SKM-1 treated with dmso at 0.1 percent for 144 hours (cell line): ENCODE measurements at regions not wholly inside any gene's neighbourhood (a gene's known extent, or its start where the extent isn't known, plus 50 kb on each side); places are given as distances from the start of the nearest gene placed in this dataset.
"Not testable (repeated sequence)": the region's sequence is repeated elsewhere in the genome, so short reads cannot be mapped to it uniquely, and the experiment has no call there.

Experiments
- DNase-seq: peaks from one replicate; lab custom pipeline; 2025; ENCODE audit not compliant: unreplicated experiment; lab: John Stamatoyannopoulos, UW

DNA sequence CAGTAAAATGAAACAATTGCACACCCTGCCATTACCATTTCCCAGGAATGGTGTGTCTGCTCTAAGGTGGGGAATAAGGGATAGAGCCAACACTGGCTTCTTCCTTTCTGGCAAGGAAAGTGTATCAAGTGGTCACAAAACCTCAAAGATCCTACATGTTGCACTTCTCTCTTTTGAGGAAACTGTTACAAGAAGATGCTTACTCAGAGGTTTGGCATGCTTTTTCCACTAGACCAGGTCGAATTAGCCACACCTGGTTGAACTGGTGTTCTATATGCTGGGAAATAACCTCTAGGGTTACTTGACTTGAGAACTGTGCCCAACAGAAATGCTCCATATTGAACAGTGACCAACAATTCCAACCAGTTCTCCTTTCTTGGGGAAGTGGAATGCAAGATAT lies 102.9 kb downstream of the LRRN1 start:
- no peak for DNase-seq

DNA sequence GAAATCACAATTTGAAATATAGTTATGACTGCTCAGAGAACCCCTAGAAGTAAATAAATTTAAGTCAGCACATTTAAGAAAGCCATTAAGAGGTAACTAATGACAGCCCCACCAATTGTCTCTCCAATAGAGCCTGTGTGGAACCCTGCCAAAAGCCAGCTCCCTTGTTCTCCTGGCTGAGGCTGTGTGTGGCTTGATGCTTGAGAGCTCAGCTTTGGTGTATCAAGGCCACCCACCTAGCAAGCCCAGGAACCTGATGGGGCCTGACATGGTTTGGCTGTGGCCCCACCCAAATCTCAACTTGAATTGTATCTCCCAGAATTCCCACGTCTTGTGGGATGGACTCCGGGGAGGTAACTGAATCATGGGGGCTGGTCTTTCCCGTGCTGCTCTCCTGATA lies 106.9 kb downstream of the LRRN1 start:
- DNase-seq = no peak

DNA sequence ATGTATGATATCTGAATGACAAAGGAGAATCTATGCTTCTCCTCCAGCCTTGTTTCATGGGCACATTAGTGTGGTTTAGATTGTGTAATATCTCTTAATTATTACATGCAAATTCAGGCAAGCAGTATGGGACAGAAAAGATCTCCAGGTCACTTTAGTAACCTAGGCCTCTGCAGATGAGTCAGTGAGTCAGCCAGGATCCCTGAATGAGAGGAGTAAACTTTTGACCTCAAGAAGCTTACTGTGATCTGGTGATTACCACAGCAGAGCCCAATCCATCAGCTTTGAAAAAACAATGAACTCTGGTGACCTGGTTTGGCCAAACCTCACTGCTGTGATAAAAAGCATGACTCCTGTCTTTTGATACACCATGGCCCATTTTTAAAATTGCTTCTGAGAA lies 107.8 kb downstream of the LRRN1 start:
- no peak for DNase-seq

DNA sequence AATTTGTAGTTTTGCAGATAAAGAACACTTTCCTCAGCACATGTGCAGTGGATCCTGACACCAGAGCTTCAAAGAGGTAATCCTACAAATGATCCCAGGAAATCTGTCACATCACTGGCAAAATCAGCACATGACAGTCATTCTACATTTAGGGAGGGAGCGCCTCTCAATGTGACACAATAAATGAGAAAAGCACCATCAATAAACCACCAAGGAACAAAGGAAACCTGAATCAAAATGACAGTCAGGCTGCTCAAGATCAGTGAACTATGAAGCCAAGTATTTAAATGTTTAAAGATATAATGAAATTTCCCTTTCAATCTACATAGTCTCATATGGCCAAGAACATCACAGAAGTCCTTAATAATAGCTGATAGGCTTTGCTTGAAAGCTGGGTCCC lies 119.5 kb downstream of the LRRN1 start:
- DNase-seq = no peak

DNA sequence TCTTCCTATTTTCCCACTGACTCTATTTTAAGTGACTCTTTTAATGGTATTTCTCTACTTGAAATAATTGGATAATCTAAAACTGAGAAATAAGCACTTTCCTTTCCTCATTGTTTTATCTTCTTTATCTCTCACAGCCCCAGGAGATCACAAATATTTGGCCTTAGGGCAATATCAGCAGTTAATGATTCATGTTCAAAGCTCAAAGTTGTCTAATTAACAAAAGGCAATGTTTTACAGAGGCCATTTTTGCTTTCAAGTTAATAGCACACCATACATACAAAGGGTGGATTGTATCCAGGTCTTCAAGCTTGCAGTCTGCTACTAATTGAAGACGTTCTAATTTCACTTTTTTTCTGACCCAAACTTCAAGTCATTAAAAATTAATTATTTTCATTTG lies 120.1 kb downstream of the LRRN1 start:
- no peak for DNase-seq

DNA sequence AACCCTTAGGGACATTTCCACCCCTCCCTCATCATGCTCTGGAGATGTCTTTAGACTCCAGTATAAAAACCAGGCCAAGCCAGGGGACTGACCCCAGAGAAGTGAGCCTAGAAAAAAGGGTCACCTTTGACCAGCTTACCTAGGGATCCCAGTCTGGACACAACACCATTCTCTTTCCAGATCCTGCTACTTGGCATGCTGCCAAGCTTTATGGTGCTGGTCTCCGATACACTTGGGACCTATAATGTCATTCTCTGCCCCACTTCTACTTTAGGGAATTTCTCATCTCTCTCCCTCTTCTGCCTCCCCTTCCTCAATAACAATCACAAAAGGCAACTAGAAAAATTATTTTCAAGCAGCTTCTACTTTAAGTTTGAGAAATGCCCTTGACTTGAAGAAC lies 124.4 kb downstream of the LRRN1 start:
- DNase-seq = no peak

DNA sequence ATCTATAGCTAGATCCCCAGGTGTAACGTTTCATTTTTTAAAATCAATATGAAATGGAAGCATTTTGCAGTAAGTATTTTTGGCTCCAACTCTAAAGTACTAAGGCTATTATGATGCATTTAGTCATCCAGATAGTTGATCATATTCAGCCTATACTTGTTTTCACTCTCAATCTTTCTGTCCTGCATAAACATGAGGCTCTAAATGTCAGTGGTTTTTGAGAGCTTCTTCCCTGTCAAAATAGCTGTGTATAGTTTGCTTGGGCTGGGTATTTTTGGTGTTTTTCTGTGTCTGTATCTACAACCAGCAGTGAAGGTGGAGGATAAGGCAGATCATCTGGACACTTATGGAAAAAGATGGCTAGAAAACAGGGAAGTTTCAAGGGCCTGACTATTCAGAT lies 128.0 kb downstream of the LRRN1 start:
- DNase-seq = no peak

DNA sequence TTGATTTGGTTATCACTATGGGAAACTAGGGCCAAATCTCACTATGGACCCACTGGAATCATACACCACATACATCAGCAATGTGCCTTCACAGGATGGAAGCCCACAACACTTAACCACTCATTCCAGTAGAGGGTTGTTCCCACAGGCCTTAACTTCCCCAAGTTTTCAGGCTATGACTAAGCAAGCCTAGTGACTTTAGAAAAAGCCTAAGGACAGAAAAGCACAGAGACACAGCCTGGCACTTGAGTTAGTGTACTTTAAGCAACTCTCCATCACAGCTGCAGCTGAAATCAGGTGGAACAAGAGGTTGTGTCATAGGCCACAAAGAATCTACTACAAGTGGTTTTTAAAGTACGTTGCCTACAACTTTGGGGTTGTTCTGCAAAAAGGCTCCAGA lies 128.7 kb downstream of the LRRN1 start:
- no peak for DNase-seq

DNA sequence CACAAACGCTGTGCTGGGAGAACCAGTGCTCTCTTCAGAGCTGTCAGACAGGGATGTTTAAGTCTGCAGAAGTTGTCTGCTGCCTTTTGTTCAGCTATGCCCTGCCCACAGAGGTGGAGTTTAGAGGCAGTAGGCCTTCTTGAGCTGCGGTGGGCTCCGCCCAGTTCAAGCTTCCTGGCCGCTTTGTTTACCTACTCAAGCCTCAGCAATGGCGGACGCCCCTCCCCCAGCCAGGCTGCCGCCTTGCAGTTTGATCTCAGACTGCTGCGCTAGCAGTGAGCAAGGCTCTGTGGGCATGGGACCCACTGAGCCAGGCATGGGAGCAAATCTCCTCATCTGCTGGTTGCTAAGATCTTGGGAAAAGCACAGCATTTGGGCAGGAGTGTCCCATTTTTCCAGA lies 142.1 kb downstream of the LRRN1 start:
- DNase-seq = not testable (repeated sequence)

DNA sequence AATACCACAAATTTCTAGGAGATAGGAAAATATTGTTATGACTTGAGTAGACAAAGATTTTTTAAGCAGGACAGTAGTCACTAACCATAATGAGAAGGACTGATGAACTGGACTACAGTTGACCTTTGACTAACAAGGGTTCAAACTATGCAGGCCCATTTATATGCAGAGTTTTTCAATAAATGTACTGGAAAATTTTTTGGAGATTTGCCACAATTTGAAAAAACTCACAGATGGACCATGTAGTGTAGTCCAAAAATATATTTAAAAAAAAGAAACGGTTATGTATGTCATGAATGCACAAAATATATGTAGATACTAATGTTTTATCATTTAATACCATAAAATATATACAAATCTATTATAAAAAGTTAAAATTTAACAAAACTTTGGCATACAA lies 151.8 kb downstream of the LRRN1 start:
- no peak for DNase-seq

DNA sequence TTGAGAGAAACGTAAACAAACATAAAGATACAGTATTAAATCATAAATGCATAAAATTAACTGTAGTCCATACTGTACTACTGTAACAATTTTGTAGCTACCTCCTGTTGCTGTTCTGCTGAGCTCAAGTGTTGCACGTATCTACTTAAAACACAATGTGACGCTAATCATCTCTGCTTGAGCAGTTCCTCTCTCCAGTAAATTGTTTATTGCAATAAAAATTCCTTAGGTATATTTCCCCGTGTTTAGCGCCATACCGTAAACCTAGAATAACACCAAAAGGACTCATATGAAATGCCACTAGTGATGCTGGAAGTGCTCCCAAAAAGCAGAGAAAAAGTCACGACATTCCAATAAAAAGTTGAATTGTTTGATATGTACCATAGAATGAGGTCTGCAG lies 152.3 kb downstream of the LRRN1 start:
- DNase-seq = no peak

DNA sequence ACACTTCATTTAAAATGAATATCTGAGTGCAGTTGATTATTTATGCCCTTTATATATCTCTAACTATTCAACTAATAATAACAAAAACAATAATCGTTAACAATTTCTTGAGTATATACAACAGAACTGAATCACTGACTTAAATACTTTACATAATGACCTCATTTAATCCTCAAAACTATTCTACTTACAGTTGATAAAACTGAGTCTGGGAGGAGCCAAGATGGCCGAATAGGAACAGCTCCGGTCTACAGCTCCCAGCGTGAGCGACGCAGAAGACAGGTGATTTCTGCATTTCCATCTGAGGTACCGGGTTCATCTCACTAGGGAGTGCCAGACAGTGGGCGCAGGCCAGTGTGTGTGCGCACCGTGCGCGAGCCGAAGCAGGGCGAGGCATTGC lies 163.6 kb downstream of the LRRN1 start:
- DNase-seq = not testable (repeated sequence)

DNA sequence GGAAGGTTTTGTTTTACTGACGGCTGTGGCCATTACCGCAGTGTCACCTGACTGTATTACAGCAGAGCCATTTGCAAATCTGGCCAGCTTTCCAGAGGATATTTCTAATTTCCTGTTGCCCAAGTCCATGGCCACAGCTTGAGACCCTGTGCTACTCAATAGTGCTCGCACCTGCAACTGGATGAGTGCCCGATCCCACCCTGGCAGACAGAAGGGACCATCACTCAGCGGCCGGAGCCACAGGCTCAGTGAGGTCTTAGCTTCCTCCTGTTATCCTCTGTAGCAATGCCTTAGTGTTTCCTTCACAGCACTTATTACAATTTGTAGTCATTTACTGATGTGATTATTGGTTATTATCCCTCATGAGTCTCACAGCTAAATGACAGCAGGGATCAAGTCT lies 184.8 kb downstream of the LRRN1 start:
- DNase-seq = no peak

DNA sequence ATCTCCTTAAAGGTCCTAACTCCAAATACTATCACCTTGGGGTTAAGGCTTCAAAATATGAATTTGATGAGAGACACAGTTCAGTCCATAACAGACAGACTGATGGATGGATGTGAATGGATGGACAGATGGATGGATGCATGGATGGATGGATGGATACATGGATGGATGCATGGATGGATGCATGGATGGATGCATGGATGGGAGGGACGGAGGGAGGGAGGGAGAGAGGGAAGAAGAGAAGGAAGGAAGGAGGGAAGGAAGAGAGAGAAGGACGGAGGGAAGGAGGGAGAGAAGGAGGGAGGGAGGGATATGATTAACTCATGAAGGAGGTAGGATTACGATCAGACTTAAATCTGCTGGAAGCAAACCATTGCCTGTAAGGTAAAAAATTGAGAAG lies 192.4 kb downstream of the LRRN1 start:
- no peak for DNase-seq

DNA sequence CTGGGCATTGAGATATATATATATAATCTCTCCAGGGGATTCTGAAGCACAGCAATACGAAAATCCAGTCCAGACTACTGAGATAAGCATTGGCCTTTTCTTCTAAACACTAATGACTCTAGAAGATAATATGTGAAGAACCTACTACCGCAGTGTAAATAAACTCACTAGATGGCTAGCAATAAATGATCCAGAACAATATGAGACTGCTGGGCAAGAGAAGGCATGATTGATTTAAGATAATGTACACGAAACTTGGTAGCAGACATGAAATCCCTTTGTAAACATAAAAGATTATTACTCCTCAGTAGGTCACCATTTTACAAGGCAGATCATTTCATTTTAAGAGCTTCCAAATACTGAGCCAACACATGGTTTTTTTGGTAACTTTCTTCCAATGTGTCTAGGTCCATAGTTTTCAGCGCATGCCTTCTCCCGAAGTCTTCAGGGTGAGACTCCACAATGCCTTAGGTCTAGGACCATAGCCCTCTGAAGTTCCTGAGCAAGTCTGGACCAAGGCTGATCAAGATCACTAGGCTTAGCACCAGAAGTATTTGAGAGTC lies 193.2 kb downstream of the LRRN1 start:
- DNase-seq = no peak

DNA sequence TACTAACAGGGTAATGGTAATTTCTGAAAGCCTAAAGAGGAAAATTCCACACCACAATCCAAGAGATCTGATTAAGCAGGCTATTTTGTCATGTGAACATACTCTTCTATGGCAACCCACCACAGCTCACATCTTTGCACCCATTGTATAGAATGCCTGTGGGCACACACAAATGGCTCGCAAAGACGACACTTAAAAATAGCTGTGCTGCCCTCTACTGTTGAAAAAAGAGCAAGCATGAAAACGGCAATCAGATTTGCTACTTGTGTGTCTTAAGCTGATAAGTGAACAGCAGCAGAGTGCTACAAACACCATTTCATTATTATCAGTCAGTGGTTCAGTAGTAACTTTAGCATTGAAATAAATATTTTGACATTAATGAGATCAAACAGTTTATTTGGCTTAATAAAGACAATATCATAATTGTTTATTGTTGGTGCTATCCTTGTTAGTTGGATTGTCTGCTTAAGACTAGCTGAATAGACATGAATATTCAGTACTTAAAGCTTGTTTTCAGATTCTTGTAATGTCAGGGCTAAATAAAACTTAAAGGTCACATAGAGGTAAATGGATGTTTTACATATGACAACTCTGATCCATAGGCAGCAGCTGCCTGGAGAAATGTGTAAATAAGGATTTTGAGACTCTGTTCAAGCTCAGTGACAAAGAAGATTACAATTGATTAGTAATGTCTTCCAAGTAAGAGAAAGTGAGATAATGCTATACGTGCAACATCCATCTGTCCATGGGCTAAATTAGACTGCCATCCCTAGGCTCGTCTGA lies 199.1 kb downstream of the LRRN1 start:
- peak; percentile 66 for DNase-seq

DNA sequence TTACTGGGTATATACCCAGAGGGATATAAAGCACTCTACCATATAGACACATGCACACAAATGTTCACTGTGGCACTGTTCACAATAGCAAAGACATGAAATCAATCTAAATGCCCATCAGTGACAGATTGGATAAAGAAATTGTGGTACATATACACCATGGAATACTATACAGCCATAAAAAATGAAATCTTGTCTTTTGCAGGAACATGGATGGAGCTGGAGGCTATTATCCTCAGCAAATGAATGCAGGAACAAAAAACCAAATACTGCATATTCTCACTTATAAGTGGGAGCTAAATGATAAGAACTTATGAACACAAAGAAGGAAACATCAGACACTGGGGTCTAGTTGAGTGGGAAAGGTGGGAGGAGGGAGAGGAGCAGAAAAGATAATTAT lies 200.1 kb downstream of the LRRN1 start:
- DNase-seq = not testable (repeated sequence)

DNA sequence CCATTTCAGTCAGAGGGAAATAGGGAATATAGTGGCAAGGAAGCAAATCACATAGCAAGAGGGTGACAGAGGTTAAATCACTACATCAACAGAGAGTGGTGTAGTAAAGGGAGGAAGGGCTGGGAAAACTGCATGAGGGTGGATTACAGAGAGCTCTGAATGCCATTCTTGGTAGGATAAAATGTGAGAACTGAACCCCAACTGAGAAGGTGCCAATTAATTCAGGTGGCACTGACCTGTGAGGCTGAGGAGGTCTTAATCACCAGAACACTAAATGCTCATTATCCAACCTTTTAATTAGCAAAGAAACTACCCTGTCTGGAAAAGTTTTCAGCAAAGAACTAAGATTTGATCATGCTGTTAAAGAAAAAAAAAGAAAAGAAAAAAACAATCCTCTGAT lies 202.7 kb downstream of the LRRN1 start:
- DNase-seq = no peak

DNA sequence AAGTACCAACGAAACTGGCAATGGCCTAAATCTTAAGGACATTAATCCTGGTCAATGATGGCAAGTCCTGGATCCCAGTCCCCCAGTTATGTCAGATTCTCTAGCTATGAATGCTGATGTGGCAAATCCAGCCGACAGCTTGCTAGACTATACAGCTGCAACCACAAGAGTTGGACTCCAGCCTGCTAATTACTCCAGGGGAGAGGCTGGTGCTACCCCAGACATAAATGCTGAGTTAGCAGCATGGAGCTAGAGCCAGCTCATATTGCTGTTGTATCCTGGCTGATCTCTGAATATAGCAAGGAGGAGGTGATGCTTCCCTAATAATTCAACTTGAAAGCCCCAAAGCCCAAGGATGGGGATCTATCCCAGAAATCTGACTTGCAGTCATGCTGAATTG lies 207.1 kb downstream of the LRRN1 start:
- DNase-seq = no peak

DNA sequence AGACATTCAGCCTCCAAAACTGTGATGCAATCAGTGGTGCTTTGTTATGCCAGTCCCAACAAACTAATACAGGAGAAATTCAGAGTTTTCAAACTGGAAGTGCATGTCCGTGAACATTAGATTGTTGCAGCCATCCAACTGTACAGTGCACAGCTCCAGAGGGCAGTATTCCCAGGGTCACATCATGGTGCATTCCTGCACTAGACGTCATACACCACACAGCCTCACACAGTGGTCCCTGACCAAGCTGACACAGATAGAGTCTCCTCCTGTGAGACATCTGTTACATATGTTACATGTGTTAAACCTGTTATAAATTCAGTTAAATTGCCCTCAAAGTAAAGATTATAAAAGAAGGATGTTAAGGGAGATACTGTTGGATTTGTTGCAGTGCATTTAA lies 209.0 kb downstream of the LRRN1 start:
- no peak for DNase-seq

DNA sequence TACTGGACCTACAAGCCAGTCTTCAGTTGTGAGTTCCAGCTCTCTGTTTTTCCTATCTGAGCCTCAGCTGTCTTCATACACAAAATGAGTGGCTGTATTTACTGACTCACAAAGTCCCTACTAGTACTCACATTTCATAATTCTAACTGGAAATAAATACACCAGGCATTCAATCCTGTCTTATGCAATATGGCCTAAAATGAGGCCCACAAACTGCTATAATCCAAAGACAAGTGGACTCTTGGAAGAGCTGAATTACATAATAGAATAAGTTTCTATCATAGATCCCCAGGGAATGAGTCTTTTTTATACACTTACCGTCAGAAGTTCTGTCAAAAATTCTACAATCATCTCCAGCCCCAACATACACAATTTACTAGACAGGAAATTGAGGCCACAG lies 211.9 kb downstream of the LRRN1 start:
- DNase-seq = no peak

DNA sequence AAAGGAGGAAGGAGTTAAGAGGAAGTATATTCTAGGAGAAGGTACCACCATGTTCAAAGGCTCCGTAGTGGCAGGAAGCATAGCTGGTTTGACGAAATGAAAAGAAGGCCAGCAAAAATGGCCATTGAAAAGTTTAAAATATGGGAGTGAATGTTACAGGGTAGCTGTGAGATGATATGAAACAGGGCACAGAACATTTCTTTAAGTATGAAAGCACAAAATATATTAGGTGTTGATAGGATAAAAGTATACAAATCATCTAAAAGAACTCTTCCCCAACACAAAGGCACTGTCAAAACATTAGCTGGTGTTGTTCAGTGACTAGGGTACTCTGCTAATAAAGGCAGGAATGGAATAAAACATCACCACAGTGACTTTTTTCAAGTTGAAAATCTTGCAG lies 216.2 kb downstream of the LRRN1 start:
- no peak for DNase-seq

DNA sequence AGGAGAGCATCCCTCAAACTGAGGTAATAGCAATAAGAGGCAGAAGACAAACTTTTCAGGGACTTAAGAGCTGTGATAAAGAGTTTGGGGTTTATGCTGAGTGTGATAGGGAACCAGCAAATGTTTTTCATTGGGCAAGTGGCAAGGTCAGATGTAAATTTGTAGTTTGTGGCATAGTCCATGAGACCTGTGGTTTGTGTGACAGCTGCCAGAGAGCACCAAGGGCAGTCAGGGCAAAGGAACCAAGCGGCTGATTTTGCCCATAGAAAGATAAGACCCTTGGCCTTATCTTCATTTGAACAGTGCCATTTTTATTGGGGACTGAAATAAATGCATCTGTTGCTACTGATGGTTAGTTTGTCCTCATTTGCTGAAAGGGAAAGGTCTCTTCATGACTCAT lies 220.3 kb downstream of the LRRN1 start:
- DNase-seq = no peak
